ENCODE measurements at regions not wholly inside any gene's neighbourhood (a gene's known extent, or its start where the extent isn't known, plus 50 kb on each side); places are given as distances from the start of the nearest gene placed in this dataset.

DNA sequence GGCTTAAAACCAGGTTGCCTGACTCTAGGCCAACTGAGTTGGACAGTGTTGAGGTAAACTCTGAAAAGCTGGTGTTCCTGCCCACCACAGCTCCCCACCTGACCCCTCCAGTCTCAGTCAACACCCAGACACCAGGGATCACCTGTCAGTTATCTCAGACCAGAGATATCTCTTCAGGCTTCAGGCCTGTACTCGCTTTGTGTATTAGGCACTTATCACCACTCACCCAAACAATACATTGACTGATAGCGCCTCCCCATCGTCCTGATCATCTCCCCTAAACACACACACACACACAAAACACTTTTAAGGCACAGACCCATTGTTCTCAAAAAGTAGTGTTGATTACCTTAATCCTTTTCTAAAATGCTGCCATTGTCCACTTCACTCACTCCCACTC, 111.5 kb downstream of the PLCE1 start:
- no peak overlapping the region for H3K4me2 ChIP-seq (ENCODE audit: low read length)
- RAD21 ChIA-PET (ENCODE audit: low non-redundant PET in 1 of 2, low total read pairs in 2 of 2, uncharacterized antibody in 2 of 2, unreplicated experiment in 2 of 2), result no interaction called here

More for the DNA sequence above, 111.5 kb downstream of the PLCE1 start:
- DNase-seq (ENCODE audit: low read depth, low spot score) (no peak), ATAC-seq (no peak)
- TF ChIP-seq CBX3 (IDR thresholded peaks at IDR 0.05; ENCODE audit: low read depth) (no peak), CTCF (IDR thresholded peaks at IDR 0.05 in 2 of 3, conservative IDR thresholded peaks at IDR 0.05 in 1 of 3; ENCODE audit: borderline replicate concordance in 1 of 3, insufficient read depth in 1 of 3, low read depth in 2 of 3, low read length in 2 of 3) (no peak), ELF1 (IDR thresholded peaks at IDR 0.05; ENCODE audit: borderline replicate concordance, low read depth) (no peak)
- TF ChIP-seq, protein P1, sequence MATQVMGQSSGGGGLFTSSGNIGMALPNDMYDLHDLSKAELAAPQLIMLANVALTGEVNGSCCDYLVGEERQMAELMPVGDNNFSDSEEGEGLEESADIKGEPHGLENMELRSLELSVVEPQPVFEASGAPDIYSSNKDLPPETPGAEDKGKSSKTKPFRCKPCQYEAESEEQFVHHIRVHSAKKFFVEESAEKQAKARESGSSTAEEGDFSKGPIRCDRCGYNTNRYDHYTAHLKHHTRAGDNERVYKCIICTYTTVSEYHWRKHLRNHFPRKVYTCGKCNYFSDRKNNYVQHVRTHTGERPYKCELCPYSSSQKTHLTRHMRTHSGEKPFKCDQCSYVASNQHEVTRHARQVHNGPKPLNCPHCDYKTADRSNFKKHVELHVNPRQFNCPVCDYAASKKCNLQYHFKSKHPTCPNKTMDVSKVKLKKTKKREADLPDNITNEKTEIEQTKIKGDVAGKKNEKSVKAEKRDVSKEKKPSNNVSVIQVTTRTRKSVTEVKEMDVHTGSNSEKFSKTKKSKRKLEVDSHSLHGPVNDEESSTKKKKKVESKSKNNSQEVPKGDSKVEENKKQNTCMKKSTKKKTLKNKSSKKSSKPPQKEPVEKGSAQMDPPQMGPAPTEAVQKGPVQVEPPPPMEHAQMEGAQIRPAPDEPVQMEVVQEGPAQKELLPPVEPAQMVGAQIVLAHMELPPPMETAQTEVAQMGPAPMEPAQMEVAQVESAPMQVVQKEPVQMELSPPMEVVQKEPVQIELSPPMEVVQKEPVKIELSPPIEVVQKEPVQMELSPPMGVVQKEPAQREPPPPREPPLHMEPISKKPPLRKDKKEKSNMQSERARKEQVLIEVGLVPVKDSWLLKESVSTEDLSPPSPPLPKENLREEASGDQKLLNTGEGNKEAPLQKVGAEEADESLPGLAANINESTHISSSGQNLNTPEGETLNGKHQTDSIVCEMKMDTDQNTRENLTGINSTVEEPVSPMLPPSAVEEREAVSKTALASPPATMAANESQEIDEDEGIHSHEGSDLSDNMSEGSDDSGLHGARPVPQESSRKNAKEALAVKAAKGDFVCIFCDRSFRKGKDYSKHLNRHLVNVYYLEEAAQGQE (IDR thresholded peaks at IDR 0.05; ENCODE audit: low read depth), result no peak
- Histone ChIP-seq H3K9me2 (ENCODE audit: insufficient read depth) (no peaks in the 10 kb centered on the region), H3K27me3 (ENCODE audit: insufficient read depth, low read length) (peaks cover 14% of the 10 kb centered on the region; the same call in 1 of the 2 replicates), H3K4me1 (ENCODE audit: control insufficient read depth in 1 of 2, insufficient read depth in 2 of 2, low read length in 2 of 2) (peaks cover 5 to 8% of the 10 kb centered on the region in 2 experiments), H3K79me2 (ENCODE audit: insufficient read depth, low read length) (no peaks in the 10 kb centered on the region), H3K9me3 (ENCODE audit: control insufficient read depth in 1 of 2, insufficient read depth in 1 of 2, low read depth in 1 of 2, low read length in 2 of 2) (no peaks in the 10 kb centered on the region), H4K20me1 (ENCODE audit: insufficient read depth) (no peaks in the 10 kb centered on the region), H3K4me3 (replicated peaks in 1 of 2; ENCODE audit: low read depth in 1 of 2, low read length in 2 of 2) (no peak overlapping the region), H2AFZ (ENCODE audit: low read depth, low read length, poor library complexity, severe bottlenecking) (no peak overlapping the region), H3K36me3 (ENCODE audit: control insufficient read depth in 1 of 2, insufficient read depth in 2 of 2, low read length in 2 of 2) (no peaks in the 10 kb centered on the region), H3K9ac (ENCODE audit: low read length) (no peak overlapping the region), H3K27ac (ENCODE audit: low read depth, low read length) (no peak overlapping the region)
- ChIA-PET CTCF (no interaction called here), POLR2A (no interaction called here)
- no TSS peak for BruUV-seq (replicated peaks)
- intact Hi-C loops (cut with micrococcal nuclease), result no loop called here
